Globus pallidus (tissue), 1 donor: ENCODE measurements at regions not wholly inside any gene's neighbourhood (a gene's known extent, or its start where the extent isn't known, plus 50 kb on each side); places are given as distances from the start of the nearest gene placed in this dataset.
"Not testable (repeated sequence)": the region's sequence is repeated elsewhere in the genome, so short reads cannot be mapped to it uniquely, and the experiment has no call there.

Source experiments
- DNase-seq: peaks from one replicate; pipeline ENCODE4 v3.0.0-alpha.2; 2015; ENCODE audit warnings: low spot score

DNA sequence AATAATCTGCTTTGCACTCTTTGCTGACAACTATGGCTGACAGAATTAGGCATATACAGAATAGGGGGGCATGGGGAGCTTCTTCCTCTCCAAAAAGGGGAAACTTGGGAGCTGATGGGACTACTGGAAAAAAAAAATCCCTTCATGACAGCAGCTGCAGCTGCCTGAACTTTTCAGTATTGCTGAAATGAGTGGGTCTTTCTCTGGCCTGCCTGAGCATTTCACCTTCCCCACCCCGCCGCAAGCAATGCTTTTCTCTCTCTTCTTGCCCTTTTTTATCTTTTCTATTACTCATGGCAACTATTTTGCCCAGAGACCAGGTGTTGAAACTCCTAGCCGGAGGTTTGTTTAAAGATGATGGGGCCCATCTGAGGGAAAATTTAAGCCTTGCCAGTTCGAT is 244.9 kb downstream of the SEMA3D start:
- no peak for DNase-seq

DNA sequence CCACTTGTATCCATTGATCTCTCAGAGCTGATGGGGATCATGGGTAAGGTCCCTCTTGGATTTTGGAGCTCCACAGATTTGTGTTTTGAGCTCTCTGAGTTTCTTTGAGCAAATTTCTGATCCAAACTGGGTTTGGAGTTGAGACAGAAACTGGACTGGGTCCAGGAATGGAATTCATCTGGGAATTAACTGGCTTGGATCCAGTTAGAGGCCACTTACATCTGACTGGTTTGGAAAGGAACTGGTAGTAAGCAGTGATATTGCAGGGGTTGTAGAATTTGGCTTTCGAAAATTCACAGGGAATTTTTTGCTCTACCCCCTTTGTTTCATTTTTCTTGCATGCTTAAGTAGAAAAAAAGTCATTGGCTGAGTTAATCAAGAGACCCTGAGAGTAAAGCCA is 245.6 kb downstream of the SEMA3D start:
- no peak for DNase-seq

DNA sequence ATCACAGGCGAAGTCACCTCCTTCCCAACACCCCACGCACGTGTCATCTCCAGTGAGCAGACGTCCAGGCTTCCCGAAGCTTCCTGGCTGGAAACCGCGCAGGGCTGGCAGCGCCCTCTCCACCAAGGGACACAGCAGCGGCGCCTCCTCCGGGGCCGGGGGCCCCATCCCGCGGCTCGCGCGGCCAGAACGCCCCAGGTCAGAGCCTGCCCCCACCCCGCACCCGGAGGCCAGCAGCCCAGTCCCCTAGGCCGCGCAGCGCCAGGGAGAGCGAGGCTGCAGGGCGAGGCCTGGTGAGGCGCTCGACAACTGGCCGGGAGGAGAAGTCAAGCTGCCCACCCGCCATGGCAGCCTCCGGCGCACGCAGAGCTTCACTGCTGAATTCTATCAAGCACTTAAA is 247.0 kb downstream of the SEMA3D start:
- no peak for DNase-seq

GRCh38 chr7:84939442-84939841 is 247.4 kb downstream of the SEMA3D start:
- no peak for DNase-seq

DNA sequence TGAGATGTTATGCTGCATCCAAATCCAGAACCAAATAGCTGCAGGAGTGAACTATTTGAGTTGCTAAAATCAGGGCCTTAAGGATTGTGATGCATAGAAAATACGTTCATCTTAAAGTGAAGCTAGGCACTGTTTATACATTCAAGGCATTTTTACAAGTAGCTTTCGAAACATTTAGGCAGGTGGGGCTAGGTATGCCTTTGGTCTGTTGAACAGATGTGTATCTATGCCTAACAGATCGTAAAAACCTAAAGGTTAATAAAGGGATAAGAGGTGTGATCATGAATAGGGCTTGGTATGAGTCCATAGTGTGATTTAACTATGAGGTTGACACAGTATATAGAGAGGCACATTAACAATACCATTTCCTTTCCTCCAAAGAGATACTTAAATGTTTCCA is 262.5 kb downstream of the SEMA3D start:
- DNase-seq, result no peak

DNA sequence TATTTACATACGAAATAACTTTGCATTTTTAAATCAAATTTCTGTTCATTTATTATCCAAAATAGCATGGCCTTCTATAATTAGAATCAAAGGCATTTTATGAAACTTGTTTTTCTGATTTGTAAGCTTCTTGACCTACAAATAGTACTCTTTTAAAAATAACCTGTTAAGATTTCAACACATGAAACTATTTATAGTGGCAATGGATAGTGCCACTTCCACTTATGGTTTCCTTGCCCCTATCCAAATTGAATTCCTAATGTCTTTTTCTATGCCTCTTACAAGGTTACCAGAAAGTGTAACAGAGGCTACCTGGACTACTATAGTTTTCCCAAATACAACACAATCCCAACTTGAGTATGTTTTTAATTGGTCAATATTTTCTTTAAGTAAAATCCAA is 263.5 kb downstream of the SEMA3D start:
- DNase-seq, result no peak

DNA sequence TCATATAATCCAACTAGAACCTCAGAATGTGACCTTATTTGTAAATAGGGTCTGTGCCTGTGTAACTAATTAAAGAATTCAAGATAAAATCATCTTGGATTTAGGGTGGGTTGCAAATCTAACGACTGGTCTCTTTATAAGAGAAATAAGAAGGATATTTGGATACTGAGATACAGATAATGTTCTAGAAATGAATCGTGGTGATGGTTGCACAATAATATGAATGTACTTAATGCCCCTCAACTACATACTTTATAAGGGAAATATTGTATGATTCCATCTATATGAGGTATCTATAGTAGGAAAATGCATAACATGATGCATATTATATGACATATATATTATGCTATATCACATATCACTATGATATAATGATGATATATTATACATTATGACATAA is 265.7 kb downstream of the SEMA3D start:
- DNase-seq, result no peak

DNA sequence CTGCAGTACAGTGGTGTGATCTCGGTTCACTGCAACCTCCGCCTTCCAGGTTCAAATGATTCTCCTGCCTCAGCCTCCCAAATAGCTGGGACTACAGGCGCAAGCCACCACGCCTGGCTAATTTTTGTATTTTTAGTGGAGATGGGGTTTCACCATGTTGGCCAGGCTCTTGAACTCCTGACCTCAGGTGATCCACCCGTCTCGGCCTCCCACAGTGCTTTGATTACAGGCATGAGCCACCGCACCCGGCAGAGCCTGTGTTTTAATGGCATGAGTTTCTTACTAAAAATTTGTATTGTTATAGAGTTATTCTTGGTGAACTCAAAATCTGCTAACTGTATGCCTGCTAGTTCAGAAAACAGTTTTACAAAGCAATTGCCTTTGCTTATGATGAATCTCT is 269.9 kb downstream of the SEMA3D start:
- DNase-seq, result not testable (repeated sequence)

GRCh38 chr7:84916161-84916560 is 270.7 kb downstream of the SEMA3D start:
- no peak for DNase-seq

DNA sequence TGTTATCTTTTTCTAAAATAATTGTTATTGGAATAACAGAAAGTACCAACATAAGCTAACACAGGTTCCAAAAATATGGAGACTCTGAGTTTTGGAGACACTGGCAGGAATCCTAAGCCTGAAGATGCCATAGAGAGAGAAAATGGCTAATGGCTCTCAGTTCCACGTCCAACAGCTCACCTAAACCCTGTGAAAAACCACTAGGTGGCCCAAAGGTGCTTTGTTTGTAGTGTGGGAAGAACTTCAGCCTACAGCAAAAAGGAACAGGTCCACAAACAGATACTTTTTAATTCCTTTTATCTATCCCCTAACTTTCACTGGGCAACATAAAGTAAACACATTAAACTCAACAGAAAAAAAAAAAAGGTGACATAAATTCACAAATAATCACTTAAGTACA is 272.3 kb downstream of the SEMA3D start:
- no peak for DNase-seq

DNA sequence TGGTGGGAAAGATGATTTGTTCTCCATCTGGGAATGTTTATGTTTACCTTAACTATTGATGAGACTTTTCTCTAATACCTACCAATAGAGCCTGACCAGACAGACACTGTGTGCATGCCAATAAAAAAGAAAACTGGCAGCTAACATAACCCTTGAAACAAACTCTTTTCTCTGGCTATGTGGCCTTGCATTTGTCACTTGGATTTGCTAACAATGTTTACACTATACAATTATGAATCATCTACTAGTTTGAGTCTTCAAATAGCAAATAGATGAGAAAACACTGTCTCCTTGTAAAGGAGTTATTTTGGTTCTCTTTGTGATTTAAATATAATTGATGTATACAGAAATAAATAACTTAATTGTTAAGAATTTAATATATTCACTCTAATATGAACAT is 273.1 kb downstream of the SEMA3D start:
- no peak for DNase-seq

DNA sequence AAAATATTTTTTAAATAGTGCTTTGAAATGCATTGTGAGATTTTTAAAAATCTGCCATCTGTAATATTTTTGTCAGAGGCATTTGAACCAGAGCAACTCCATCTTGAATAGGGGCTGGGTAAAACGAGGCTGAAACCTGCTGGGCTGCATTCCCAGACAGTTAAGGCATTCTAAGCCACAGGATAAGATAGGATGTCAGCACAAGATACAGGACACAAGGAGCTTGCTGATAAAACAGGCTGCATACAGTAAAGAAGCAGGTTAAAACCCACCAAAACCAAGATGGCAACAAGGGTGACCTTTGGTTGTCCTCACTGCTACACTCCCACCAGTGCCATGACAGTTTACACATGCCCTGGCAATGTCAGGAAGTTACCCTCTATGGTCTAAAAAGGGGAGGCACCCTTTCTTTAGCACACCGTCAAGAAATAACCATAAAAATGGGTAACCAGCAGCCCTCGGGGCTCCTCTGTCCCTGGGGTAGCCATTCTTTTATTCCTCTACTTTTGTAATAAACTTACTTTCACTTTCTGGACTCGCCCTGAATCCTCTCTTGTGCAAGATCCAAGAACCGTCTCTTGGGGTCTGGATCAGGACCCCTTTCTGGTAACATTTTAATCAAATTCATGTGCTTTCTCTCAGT is 273.7 kb downstream of the SEMA3D start:
- DNase-seq, result no peak

- no peak for DNase-seq
These were observed 274.3 kb downstream of the SEMA3D start for GRCh38 chr7:84912537-84912936.

GRCh38 chr7:84912018-84912417 is 274.8 kb downstream of the SEMA3D start:
- no peak for DNase-seq

DNA sequence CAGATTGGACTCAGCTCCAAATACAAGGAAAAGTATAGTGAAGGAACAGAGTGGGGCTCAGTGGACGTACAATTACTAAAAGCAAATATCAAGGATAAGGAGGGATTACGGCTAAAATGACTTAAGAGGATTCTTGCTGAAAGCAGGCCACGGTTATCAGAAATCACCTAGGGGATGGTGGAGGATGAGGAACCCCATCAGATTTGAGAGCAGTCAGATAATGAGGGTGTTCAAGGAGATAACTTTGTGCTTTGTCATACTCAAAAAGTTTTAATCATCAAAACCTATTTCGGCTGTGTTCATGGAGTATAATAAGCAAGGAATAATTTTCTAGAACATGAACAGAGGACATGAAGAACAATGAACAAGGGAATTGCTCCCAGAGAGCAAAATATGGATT is 275.8 kb downstream of the SEMA3D start:
- DNase-seq, result no peak

GRCh38 chr7:84910322-84910721 is 276.5 kb downstream of the SEMA3D start:
- not testable (repeated sequence) for DNase-seq

- no peak for DNase-seq
These were observed 278.6 kb downstream of the SEMA3D start for GRCh38 chr7:84908196-84908793.

DNA sequence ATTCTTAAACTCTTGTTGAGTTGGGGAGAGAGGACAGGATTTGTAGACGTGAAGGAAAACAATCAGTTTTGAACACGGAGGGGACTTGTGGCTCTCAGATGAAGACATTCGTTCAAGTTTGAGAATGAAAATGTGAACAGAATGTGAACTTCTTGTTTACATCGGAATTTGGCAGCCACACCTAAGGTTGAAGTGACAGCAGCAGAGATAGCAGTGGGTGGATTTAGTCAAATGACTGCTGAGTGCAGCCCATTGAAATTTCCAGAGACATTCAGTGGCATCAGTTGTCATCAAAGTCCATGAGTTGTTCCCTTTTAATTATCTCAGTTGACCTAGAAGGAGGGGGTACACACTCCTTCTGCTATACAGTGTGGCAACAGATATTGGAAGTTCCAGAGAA is 280.0 kb downstream of the SEMA3D start:
- no peak for DNase-seq

- no peak for DNase-seq
These were observed 282.3 kb downstream of the SEMA3D start for GRCh38 chr7:84904561-84904960.

DNA sequence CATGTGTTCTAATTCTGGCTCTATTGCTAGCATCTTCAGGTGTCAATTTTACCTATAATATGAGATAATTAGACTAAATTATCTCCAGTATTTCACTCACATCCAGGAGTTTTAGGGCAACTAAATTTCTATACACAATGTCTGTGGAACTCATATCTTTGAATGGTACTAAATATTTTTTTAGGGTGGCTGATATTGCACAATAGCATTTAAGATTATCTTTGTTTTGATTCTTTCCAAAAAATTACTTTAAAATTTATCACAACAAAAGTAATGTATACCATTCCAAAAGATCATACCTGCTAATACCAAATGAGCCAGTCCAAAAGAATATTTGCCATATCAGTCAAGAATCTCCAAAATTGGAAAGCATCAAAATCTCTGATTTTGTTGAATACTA is 285.5 kb downstream of the SEMA3D start:
- no peak for DNase-seq

DNA sequence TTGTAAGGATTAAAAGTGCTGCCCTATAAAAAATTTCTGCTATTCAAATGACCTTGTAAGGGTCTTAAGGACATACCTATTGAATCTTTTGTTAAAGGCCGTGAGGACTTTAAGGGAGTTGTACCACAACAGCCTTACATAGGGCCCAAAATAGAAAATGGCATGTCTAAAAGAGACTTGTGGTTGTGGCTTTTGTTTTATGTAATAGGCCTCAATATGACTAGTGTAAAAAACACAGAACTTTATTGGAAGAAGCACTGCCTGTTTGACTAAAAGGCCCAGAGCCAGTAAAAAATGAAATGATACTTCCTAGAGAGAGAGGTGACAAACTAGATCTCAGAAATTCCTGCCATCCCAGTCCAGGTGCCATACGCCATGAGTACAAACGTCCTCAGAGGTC is 286.6 kb downstream of the SEMA3D start:
- no peak for DNase-seq

DNA sequence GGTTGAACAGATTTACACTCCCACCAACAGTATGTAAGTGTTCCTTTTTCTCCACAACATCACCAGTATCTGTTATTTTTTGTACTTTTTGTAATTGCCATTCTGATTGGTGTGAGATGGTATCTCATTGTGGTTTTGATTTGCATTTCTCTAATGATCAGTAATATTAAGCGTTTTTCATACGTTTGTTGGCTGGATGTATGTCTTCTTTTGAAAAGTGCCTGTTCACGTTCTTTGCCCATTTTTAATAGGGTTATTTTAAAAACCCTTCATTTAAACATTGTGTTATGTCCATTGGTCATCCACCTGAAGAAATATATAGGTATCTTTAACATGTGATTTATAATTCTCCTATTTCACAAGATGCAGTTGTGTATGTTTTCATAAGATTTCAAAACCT is 291.3 kb downstream of the SEMA3D start:
- DNase-seq, result no peak

DNA sequence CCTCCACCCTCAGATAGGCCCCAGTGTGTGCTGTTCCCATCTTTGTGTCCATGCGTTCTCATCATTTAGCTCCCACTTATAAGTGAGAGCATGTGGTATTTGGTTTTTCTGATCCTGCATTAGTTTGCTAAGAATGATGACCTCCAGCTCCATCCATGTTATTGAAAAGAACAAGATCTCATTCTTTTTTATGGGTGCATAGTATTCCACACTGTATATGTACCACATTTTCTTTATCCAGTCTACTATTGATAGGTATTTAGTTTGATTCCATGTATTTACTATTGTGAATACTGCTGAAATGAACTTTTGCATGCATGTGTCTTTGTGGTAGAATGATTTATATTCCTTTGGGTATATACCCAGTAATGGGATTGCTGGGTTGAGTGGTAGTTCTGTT is 303.3 kb downstream of the SEMA3D start:
- DNase-seq, result not testable (repeated sequence)

GRCh38 chr7:84880326-84880997 is 306.4 kb downstream of the SEMA3D start:
- DNase-seq, result not testable (repeated sequence)
